ENCODE measurements at regions not wholly inside any gene's neighbourhood (a gene's known extent, or its start where the extent isn't known, plus 50 kb on each side); places are given as distances from the start of the nearest gene placed in this dataset.

GRCh38 chr10:61286686-61287085 is 166.5 kb downstream of the TMEM26 start:
- Histone ChIP-seq H3K9me3 (no peaks in the 10 kb centered on the region), H3K27ac (no peak overlapping the region), H3K36me3 (no peaks in the 10 kb centered on the region), H3K27me3 (no peaks in the 10 kb centered on the region), H3K4me1 (no peaks in the 10 kb centered on the region), H3K4me3 (no peak overlapping the region)
- intact Hi-C loops (cut with DNase I; ENCODE audit: low total_unique reads), result no loop called here
- no peak for TF ChIP-seq POLR2A (IDR thresholded peaks at IDR 0.05)
- TF ChIP-seq, protein P1, sequence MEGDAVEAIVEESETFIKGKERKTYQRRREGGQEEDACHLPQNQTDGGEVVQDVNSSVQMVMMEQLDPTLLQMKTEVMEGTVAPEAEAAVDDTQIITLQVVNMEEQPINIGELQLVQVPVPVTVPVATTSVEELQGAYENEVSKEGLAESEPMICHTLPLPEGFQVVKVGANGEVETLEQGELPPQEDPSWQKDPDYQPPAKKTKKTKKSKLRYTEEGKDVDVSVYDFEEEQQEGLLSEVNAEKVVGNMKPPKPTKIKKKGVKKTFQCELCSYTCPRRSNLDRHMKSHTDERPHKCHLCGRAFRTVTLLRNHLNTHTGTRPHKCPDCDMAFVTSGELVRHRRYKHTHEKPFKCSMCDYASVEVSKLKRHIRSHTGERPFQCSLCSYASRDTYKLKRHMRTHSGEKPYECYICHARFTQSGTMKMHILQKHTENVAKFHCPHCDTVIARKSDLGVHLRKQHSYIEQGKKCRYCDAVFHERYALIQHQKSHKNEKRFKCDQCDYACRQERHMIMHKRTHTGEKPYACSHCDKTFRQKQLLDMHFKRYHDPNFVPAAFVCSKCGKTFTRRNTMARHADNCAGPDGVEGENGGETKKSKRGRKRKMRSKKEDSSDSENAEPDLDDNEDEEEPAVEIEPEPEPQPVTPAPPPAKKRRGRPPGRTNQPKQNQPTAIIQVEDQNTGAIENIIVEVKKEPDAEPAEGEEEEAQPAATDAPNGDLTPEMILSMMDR (IDR thresholded peaks at IDR 0.05), result no peak
- no peak for DNase-seq

DNA sequence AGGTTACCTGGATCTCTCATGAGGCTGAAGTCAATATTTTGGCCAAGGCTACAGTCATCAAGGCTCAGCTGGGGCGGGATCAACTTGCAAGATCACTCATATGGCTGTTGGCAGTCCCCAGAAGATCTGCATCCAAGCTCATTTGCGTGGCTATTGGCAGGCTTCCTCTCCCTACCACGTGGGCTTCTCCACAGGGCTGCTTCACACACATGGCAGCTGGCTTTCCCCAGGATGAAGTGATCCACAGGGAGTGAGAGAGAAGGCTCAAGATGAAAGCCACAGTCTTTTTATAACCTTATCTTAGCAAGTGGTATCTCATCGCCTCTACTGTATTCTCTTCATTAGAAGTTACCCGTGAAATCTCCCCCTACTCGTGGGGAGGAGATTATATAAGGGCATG is 167.4 kb downstream of the TMEM26 start:
- H3K4me1 ChIP-seq, result no peaks in the 10 kb centered on the region
- no peaks in the 10 kb centered on the region for H3K36me3 ChIP-seq
- H3K9me3 ChIP-seq, result no peaks in the 10 kb centered on the region
- TF ChIP-seq, protein P1 (IDR thresholded peaks at IDR 0.05), result no peak
- no peak for TF ChIP-seq POLR2A (IDR thresholded peaks at IDR 0.05)
- no peak for DNase-seq
- H3K4me3 ChIP-seq, result no peak overlapping the region
- intact Hi-C loops (cut with DNase I; ENCODE audit: low total_unique reads), result no loop called here
- no peaks in the 10 kb centered on the region for H3K27me3 ChIP-seq
- no peak overlapping the region for H3K27ac ChIP-seq

- DNase-seq, result peak in 1 of 2 donors; percentile 23
- TF ChIP-seq POLR2A (IDR thresholded peaks at IDR 0.05), result no peak
- TF ChIP-seq, protein P1 (IDR thresholded peaks at IDR 0.05), result peak; percentile 68 to 86 (median 72)
- Histone ChIP-seq H3K36me3 (no peaks in the 10 kb centered on the region), H3K9me3 (no peaks in the 10 kb centered on the region), H3K27me3 (no peaks in the 10 kb centered on the region), H3K4me3 (no peak overlapping the region), H3K27ac (peak overlapping the region; percentile 48 to 83), H3K4me1 (no peaks in the 10 kb centered on the region)
- intact Hi-C loops (cut with DNase I; ENCODE audit: low total_unique reads), result no loop called here
Observed at GRCh38 chr10:61284222-61284890, 168.8 kb downstream of the TMEM26 start.

DNA sequence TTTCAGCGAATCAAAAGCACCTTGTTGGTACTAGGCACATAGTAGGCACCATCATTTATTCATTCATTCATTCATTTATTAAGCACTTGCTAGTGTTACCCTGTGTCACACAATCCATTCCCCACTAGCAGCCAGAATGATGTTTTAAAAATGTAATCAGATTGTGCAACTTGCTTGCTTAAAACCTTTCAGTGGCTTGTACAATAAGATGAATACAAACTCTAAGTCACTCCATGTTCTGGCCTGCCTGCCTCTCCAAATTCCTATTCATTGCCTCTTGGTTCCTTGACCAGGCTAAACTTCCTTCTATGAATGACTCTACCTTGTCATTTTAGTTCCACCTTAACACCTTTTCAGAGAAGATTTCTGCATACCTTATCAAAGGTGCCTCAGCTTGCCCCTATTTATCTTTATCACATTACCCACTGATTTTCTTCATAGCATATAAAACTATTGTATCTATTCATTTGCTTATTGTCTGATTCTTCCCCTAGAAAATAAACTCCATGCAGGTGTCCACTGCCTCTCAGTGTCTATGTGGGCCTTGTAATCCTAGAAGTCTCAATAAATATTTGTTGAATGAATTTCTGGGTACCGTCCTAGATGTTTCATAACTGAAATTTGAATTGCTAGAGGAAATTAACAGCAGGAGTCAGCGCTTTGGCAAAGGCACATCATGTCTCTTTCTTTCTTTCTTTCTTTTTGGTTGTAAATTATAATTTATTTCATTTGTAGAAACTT is 169.5 kb downstream of the TMEM26 start:
- Histone ChIP-seq H3K36me3 (no peaks in the 10 kb centered on the region), H3K27me3 (no peaks in the 10 kb centered on the region), H3K27ac (peak overlapping the region; percentile 48 to 83), H3K4me1 (no peaks in the 10 kb centered on the region), H3K4me3 (no peak overlapping the region), H3K9me3 (no peaks in the 10 kb centered on the region)
- DNase-seq, result peak; percentile 25 to 49
- intact Hi-C loops (cut with DNase I; ENCODE audit: low total_unique reads), result no loop called here
- no peak for TF ChIP-seq POLR2A (IDR thresholded peaks at IDR 0.05)
- TF ChIP-seq, protein P1 (IDR thresholded peaks at IDR 0.05), result no peak

DNA sequence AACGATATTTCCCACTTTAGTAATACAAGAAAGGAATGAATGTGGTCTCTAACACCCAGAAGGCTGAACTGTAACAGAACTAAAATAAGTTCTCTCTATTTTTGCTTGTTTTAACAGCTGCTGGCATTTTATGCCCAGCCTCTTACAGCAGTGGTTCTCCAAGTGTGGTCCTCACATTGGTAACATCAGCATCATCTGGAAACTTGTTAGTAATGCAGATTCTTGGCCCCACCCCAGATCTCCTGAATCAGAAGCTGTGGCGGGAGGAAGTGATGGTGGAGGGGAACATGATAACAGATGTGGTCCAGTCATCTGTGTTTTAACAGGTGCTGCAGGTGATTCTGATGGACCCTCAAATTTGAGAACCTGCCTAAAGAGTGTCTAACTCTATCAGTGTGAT is 170.1 kb downstream of the TMEM26 start:
- no peaks in the 10 kb centered on the region for H3K4me1 ChIP-seq
- no peak for DNase-seq
- H3K9me3 ChIP-seq, result no peaks in the 10 kb centered on the region
- no peaks in the 10 kb centered on the region for H3K36me3 ChIP-seq
- H3K27ac ChIP-seq, result peak overlapping the region in 1 of 2 donors; percentile 83
- no peak overlapping the region for H3K4me3 ChIP-seq
- TF ChIP-seq, protein P1 (IDR thresholded peaks at IDR 0.05), result no peak
- TF ChIP-seq POLR2A (IDR thresholded peaks at IDR 0.05), result no peak
- no peaks in the 10 kb centered on the region for H3K27me3 ChIP-seq
- intact Hi-C loops (cut with DNase I; ENCODE audit: low total_unique reads), result no loop called here

Data from uterus (tissue), 3 donors.